HG03103 (cell line): ENCODE measurements at regions not wholly inside any gene's neighbourhood (a gene's known extent, or its start where the extent isn't known, plus 50 kb on each side); places are given as distances from the start of the nearest gene placed in this dataset.
A peak's percentile ranks its signal among the peaks of the same experiment; 100 is the strongest.

Source experiments
- ATAC-seq: cut with Tn5 transposase; IDR thresholded peaks from one replicate; pipeline ENCODE4 v1.9.1; 2021; ENCODE audit warnings: low read depth; ENCODE audit not compliant: unreplicated experiment

- ATAC-seq, result no peak
Observed at GRCh38 chr12:102781117-102781516, 135.9 kb downstream of the PAH start.

GRCh38 chr12:102776041-102776440 lies 141.0 kb downstream of the PAH start:
- no peak for ATAC-seq

GRCh38 chr12:102769323-102769916 lies 147.6 kb downstream of the PAH start:
- ATAC-seq, result peak; percentile 71

GRCh38 chr12:102766961-102767360 lies 150.1 kb downstream of the PAH start:
- ATAC-seq, result no peak

GRCh38 chr12:102765736-102766135 lies 151.3 kb downstream of the PAH start:
- ATAC-seq, result no peak

- no peak for ATAC-seq
Observed at GRCh38 chr12:102763471-102763870, 153.6 kb downstream of the PAH start.

GRCh38 chr12:102763061-102763460 lies 154.0 kb downstream of the PAH start:
- ATAC-seq, result no peak

- no peak for ATAC-seq
Observed at GRCh38 chr12:102760322-102760721, 156.7 kb downstream of the PAH start.

- no peak for ATAC-seq
Observed at GRCh38 chr12:102759466-102759865, 157.6 kb downstream of the PAH start.

GRCh38 chr12:102757882-102758226 lies 159.2 kb downstream of the PAH start:
- ATAC-seq, result no peak

GRCh38 chr12:102757154-102757881 lies 159.7 kb downstream of the PAH start:
- no peak for ATAC-seq

GRCh38 chr12:102756530-102756929 lies 160.5 kb downstream of the PAH start:
- ATAC-seq, result no peak

- ATAC-seq, result no peak
Observed at GRCh38 chr12:102755266-102755665, 161.8 kb downstream of the PAH start.

GRCh38 chr12:102753802-102754201 lies 163.2 kb downstream of the PAH start:
- ATAC-seq, result no peak

- no peak for ATAC-seq
Observed at GRCh38 chr12:102748704-102749103, 168.3 kb downstream of the PAH start.

GRCh38 chr12:102746963-102747362 lies 170.1 kb downstream of the PAH start:
- no peak for ATAC-seq

GRCh38 chr12:102745971-102746600 lies 171.0 kb downstream of the PAH start:
- no peak for ATAC-seq

- no peak for ATAC-seq
Observed at GRCh38 chr12:102741196-102741595, 175.8 kb downstream of the PAH start.

- ATAC-seq, result no peak
Observed at GRCh38 chr12:102740141-102740955, 176.7 kb downstream of the PAH start.

- ATAC-seq, result no peak
Observed at GRCh38 chr12:102736328-102736727, 180.7 kb downstream of the PAH start.

- peak; percentile 90 for ATAC-seq
Observed at GRCh38 chr12:102735104-102735503, 181.9 kb downstream of the PAH start.
